GM11168 (cell line): ENCODE measurements at regions not wholly inside any gene's neighbourhood (a gene's known extent, or its start where the extent isn't known, plus 50 kb on each side); places are given as distances from the start of the nearest gene placed in this dataset.
"Not testable (repeated sequence)": the region's sequence is repeated elsewhere in the genome, so short reads cannot be mapped to it uniquely, and the experiment has no call there.

Experiments
- in situ Hi-C: fragments of 300-500 bp; cut with MboI; formaldehyde crosslinking; loops from one replicate; pipeline ENCODE4 v1.12.0; 2022; ENCODE audit warnings: low sequenced_read_pairs; ENCODE audit not compliant: unreplicated experiment

GRCh38 chr12:131456301-131457027, 254.4 kb upstream of the SFSWAP start:
- in situ Hi-C loops: no loop called here

GRCh38 chr12:131457028-131457310, 253.9 kb upstream of the SFSWAP start:
- in situ Hi-C loops: no loop called here

- in situ Hi-C loops: no loop called here
These were observed 253.4 kb upstream of the SFSWAP start for GRCh38 chr12:131457331-131458047.

- in situ Hi-C loops: no loop called here
These were observed 252.9 kb upstream of the SFSWAP start for GRCh38 chr12:131458048-131458374.

GRCh38 chr12:131458931-131459772, 251.7 kb upstream of the SFSWAP start:
- in situ Hi-C loops: no loop called here

GRCh38 chr12:131459773-131460365, 251.0 kb upstream of the SFSWAP start:
- in situ Hi-C loops: no loop called here

GRCh38 chr12:131460520-131460919, 250.4 kb upstream of the SFSWAP start:
- in situ Hi-C loops: no loop called here

GRCh38 chr12:131461096-131461495, 249.8 kb upstream of the SFSWAP start:
- in situ Hi-C loops: no loop called here

- in situ Hi-C loops: no loop called here
These were observed 247.7 kb upstream of the SFSWAP start for GRCh38 chr12:131463174-131463573.

- in situ Hi-C loops: no loop called here
These were observed 246.8 kb upstream of the SFSWAP start for GRCh38 chr12:131464081-131464480.

- in situ Hi-C loops: no loop called here
These were observed 244.6 kb upstream of the SFSWAP start for GRCh38 chr12:131466306-131466705.

- in situ Hi-C loops: no loop called here
These were observed 244.0 kb upstream of the SFSWAP start for GRCh38 chr12:131466932-131467331.

- in situ Hi-C loops: no loop called here
These were observed 242.7 kb upstream of the SFSWAP start for GRCh38 chr12:131468206-131468605.

GRCh38 chr12:131469945-131470344, 240.9 kb upstream of the SFSWAP start:
- in situ Hi-C loops: not testable (repeated sequence)

GRCh38 chr12:131471271-131471905, 239.5 kb upstream of the SFSWAP start:
- in situ Hi-C loops: no loop called here

- in situ Hi-C loops: no loop called here
These were observed 238.8 kb upstream of the SFSWAP start for GRCh38 chr12:131471946-131472732.

GRCh38 chr12:131473261-131473660, 237.6 kb upstream of the SFSWAP start:
- in situ Hi-C loops: no loop called here

- in situ Hi-C loops: no loop called here
These were observed 236.9 kb upstream of the SFSWAP start for GRCh38 chr12:131473741-131474709.

GRCh38 chr12:131475012-131475411, 235.9 kb upstream of the SFSWAP start:
- in situ Hi-C loops: not testable (repeated sequence)
